HEK293 (cell line): ENCODE measurements at regions not wholly inside any gene's neighbourhood (a gene's known extent, or its start where the extent isn't known, plus 50 kb on each side); places are given as distances from the start of the nearest gene placed in this dataset.

Experiments used
- CTCF ChIA-PET: fragments of 350-600 bp; formaldehyde crosslinking; extraction: SDS; loops from one replicate; lab custom pipeline; 2021; ENCODE audit warnings: antibody characterized with exemption; lab: Yijun Ruan, JAX
- POLR2A ChIA-PET: fragments of 300-600 bp; formaldehyde crosslinking; extraction: SDS; loops from one replicate; lab custom pipeline; 2020; ENCODE audit warnings: antibody characterized with exemption, inconsistent platforms; lab: Yijun Ruan, JAX
- H3K27ac ChIP-seq: fragments of 200-500 bp; sonication (Bioruptor generic); 2 replicates; pipeline ENCODE4 v1.5.1; 2014; ENCODE audit warnings: low read depth, low read length, control low read depth, inconsistent platforms; ENCODE audit errors: extremely low read depth
- H3K36me3 ChIP-seq, 2 experiments: fragments of 200-500 bp in 1 of 2; sonication (Bioruptor generic) in 1 of 2; 1 replicate in 1 of 2; 2 replicates in 1 of 2; pipeline ENCODE4 v1.5.1; 2014 to 2017; ENCODE audit warnings: inconsistent platforms in 2 of 2, low read length in 2 of 2; ENCODE audit not compliant: control insufficient read depth in 2 of 2, insufficient read depth in 1 of 2
- H3K4me1 ChIP-seq: fragments of 200-500 bp; sonication (Bioruptor generic); 2 replicates; pipeline ENCODE4 v1.5.1; 2014; ENCODE audit warnings: mild to moderate bottlenecking, low read length, inconsistent platforms; ENCODE audit not compliant: control insufficient read depth, insufficient read depth
- H3K4me3 ChIP-seq: 2 replicates; pipeline ENCODE4 v1.5.1; 2011; ENCODE audit warnings: low read depth, mild to moderate bottlenecking, control low read depth, low read length, moderate library complexity
- H3K9me3 ChIP-seq: fragments of 200-500 bp; sonication (Bioruptor generic); 2 replicates; pipeline ENCODE4 v1.5.1; 2014; ENCODE audit warnings: low read depth, low read length, inconsistent platforms; ENCODE audit not compliant: control insufficient read depth, insufficient read depth
- IKZF3 ChIP-seq: fragments of 450-650 bp; IDR thresholded peaks from 2 replicates; pipeline ENCODE4 v1.5.0; 2018; ENCODE audit warnings: missing biosample characterization, mild to moderate bottlenecking, missing genetic modification characterization, moderate library complexity
- KLF1 ChIP-seq: fragments of 450-650 bp; formaldehyde crosslinking; IDR thresholded peaks from 2 replicates; pipeline ENCODE4 v1.5.1; 2016; ENCODE audit warnings: missing biosample characterization, missing genetic modification characterization
- KLF8 ChIP-seq: fragments of 450-650 bp; formaldehyde crosslinking; IDR thresholded peaks from 2 replicates; pipeline ENCODE4 v1.5.1; 2016; ENCODE audit warnings: missing biosample characterization, missing genetic modification characterization
- ZBTB17 ChIP-seq: fragments of 450-650 bp; formaldehyde crosslinking; IDR thresholded peaks from 2 replicates; pipeline ENCODE4 v1.5.1; 2016; ENCODE audit warnings: missing biosample characterization, missing genetic modification characterization
- ZBTB7A ChIP-seq: fragments of 450-650 bp; formaldehyde crosslinking; IDR thresholded peaks from 2 replicates; pipeline ENCODE4 v1.5.1; 2016; ENCODE audit warnings: low read depth, missing biosample characterization, missing genetic modification characterization
- ZFP3 ChIP-seq: fragments of 450-650 bp; formaldehyde crosslinking; IDR thresholded peaks from 2 replicates; pipeline ENCODE4 v1.5.1; 2016; ENCODE audit warnings: low read depth, missing biosample characterization, missing genetic modification characterization
- ZNF202 ChIP-seq: fragments of 450-650 bp; formaldehyde crosslinking; IDR thresholded peaks from 2 replicates; pipeline ENCODE4 v1.5.1; 2016; ENCODE audit warnings: missing biosample characterization, missing genetic modification characterization, borderline replicate concordance
- ZNF274 ChIP-seq, 2 experiments: fragments of 200-500 bp in 1 of 2; fragments of 450-650 bp in 1 of 2; sonication (Bioruptor generic) in 1 of 2; formaldehyde crosslinking in 1 of 2; IDR thresholded peaks; 2 replicates each; pipeline versions ENCODE4 v1.5.1 to v1.6.1; 2014 to 2016; ENCODE audit warnings: borderline replicate concordance in 1 of 2, inconsistent platforms in 1 of 2, low read length in 1 of 2, missing biosample characterization in 1 of 2, missing genetic modification characterization in 1 of 2
- ZNF302 ChIP-seq: fragments of 450-650 bp; formaldehyde crosslinking; IDR thresholded peaks from 2 replicates; pipeline ENCODE4 v1.5.1; 2016; ENCODE audit warnings: missing biosample characterization, missing genetic modification characterization, low read depth
- ZNF350 ChIP-seq: fragments of 450-650 bp; formaldehyde crosslinking; IDR thresholded peaks from 2 replicates; pipeline ENCODE4 v1.5.0; 2017; ENCODE audit warnings: missing biosample characterization, mild to moderate bottlenecking, missing genetic modification characterization
- ZNF473 ChIP-seq: fragments of 450-650 bp; formaldehyde crosslinking; IDR thresholded peaks from 2 replicates; pipeline ENCODE4 v1.5.1; 2017; ENCODE audit warnings: missing biosample characterization, missing genetic modification characterization
- ZNF776 ChIP-seq: fragments of 450-650 bp; formaldehyde crosslinking; IDR thresholded peaks from 2 replicates; pipeline ENCODE4 v1.5.0; 2017; ENCODE audit warnings: missing biosample characterization, missing genetic modification characterization, borderline replicate concordance
- ZNF785 ChIP-seq: fragments of 450-650 bp; formaldehyde crosslinking; IDR thresholded peaks from 2 replicates; pipeline ENCODE4 v1.5.1; 2016; ENCODE audit warnings: missing biosample characterization, missing genetic modification characterization
- ZXDB ChIP-seq: fragments of 450-650 bp; formaldehyde crosslinking; IDR thresholded peaks from 2 replicates; pipeline ENCODE4 v1.5.1; 2016; ENCODE audit warnings: missing biosample characterization, missing genetic modification characterization
- TF ChIP-seq, protein P1 (sequence below): fragments of 450-650 bp; IDR thresholded peaks from 2 replicates; pipeline ENCODE4 v1.5.1; 2018; ENCODE audit warnings: missing biosample characterization, missing genetic modification characterization
- TF ChIP-seq, protein P2 (sequence below): fragments of 450-650 bp; formaldehyde crosslinking; IDR thresholded peaks from 2 replicates; pipeline ENCODE4 v1.5.1; 2017; ENCODE audit warnings: missing biosample characterization, missing genetic modification characterization
- TF ChIP-seq, protein P3 (sequence below): IDR thresholded peaks from 2 replicates; pipeline ENCODE4 v1.6.1; 2011; ENCODE audit warnings: mild to moderate bottlenecking, low read depth, low read length, borderline replicate concordance

DNA sequence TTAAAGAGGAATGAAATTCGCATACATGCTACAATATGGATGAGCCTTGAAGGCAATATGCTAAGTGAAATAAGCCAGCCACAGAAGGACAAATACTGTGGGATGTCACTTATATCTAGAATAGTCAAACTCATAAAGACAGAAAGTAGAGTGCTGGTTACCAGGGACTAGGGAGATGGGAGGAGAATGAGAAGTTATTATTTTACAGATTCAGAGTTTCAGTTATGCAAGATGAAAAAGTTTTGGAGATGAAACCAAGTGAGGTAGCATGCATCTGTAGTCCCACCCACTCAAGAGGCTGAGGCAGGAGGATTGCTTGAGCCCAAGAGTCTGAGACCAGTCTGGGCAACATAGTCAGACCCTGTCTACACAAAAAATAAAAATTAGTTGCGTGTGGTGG, 82.5 kb upstream of the ARID1B start:
- CTCF ChIA-PET: no interaction called here
- no peak overlapping the region for H3K27ac ChIP-seq
- H3K9me3 ChIP-seq: no peaks in the 10 kb centered on the region
- no peak overlapping the region for H3K4me3 ChIP-seq
- TF ChIP-seq ZNF473 (tag by site-specific recombination) (no peak), ZBTB7A (tag by site-specific recombination) (no peak), ZNF350 (tag by site-specific recombination) (no peak), ZXDB (tag by site-specific recombination) (no peak), ZNF776 (tag by site-specific recombination) (no peak)
- TF ChIP-seq, protein P1, sequence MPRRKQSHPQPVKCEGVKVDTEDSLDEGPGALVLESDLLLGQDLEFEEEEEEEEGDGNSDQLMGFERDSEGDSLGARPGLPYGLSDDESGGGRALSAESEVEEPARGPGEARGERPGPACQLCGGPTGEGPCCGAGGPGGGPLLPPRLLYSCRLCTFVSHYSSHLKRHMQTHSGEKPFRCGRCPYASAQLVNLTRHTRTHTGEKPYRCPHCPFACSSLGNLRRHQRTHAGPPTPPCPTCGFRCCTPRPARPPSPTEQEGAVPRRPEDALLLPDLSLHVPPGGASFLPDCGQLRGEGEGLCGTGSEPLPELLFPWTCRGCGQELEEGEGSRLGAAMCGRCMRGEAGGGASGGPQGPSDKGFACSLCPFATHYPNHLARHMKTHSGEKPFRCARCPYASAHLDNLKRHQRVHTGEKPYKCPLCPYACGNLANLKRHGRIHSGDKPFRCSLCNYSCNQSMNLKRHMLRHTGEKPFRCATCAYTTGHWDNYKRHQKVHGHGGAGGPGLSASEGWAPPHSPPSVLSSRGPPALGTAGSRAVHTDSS (tag by site-specific recombination): no peak
- H3K36me3 ChIP-seq: no peaks in the 10 kb centered on the region
- POLR2A ChIA-PET: no interaction called here
- no peaks in the 10 kb centered on the region for H3K4me1 ChIP-seq

DNA sequence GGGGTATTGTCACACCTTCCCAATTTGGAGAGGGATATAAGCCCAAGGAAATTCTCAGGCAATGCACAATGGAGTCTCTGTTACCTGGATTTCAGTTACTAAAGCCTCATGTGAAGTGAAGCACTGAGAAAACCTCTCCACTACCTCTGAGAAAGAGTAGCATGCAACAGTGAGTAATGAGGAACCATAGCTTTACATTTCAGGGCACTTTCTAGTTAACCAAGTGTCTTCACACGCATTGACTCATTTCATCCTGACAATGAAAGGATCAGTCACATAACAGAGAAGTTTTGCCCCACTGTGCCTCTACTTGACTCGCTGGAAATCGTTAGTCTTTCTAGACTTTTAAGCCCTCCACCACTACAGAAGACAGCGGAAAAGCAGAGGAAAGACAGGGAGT, 86.2 kb upstream of the ARID1B start:
- ChIA-PET POLR2A (no interaction called here), CTCF (interaction anchor here (0.8 kb wide), 1 partner anchor 72 kb away, joined by 4 read pairs; no protein-coding TSS in a partner anchor)
- H3K9me3 ChIP-seq: no peaks in the 10 kb centered on the region

DNA sequence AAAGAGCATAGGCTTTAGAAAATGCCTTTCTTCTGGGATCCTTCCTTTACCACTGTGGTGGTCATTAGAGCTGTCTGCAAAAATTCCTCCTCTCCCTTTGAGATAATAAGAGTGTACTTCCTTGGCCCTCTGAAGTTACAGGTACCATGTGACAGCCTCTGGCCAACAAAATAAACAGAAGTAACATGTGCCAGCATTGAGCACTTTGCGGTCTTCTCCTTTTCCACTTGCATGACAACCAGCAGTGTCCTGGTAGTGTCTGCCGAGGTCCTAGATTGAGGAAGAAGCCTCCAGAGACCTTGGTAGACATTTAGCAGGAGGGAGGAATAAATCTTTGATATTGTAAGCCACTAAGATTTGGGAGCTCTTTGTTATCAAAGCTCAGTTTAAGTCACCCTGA, 87.5 kb upstream of the ARID1B start:
- H3K4me1 ChIP-seq: peaks cover 3% of the 10 kb centered on the region; the same call in 1 of the 2 replicates
- H3K4me3 ChIP-seq: no peak overlapping the region
- TF ChIP-seq ZNF785 (tag by site-specific recombination): no peak
- TF ChIP-seq KLF1 (tag by site-specific recombination): no peak
- no peak for TF ChIP-seq IKZF3 (tag by site-specific recombination)
- TF ChIP-seq, protein P2, sequence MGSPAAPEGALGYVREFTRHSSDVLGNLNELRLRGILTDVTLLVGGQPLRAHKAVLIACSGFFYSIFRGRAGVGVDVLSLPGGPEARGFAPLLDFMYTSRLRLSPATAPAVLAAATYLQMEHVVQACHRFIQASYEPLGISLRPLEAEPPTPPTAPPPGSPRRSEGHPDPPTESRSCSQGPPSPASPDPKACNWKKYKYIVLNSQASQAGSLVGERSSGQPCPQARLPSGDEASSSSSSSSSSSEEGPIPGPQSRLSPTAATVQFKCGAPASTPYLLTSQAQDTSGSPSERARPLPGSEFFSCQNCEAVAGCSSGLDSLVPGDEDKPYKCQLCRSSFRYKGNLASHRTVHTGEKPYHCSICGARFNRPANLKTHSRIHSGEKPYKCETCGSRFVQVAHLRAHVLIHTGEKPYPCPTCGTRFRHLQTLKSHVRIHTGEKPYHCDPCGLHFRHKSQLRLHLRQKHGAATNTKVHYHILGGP (tag by site-specific recombination): no peak
- no peak for TF ChIP-seq ZBTB17 (tag by site-specific recombination)
- TF ChIP-seq, protein P3, sequence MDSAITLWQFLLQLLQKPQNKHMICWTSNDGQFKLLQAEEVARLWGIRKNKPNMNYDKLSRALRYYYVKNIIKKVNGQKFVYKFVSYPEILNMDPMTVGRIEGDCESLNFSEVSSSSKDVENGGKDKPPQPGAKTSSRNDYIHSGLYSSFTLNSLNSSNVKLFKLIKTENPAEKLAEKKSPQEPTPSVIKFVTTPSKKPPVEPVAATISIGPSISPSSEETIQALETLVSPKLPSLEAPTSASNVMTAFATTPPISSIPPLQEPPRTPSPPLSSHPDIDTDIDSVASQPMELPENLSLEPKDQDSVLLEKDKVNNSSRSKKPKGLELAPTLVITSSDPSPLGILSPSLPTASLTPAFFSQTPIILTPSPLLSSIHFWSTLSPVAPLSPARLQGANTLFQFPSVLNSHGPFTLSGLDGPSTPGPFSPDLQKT: no peak
- no peak for TF ChIP-seq ZNF202
- TF ChIP-seq ZNF302 (tag by site-specific recombination): no peak
- no peak for TF ChIP-seq KLF8 (tag by site-specific recombination)
- no peak for TF ChIP-seq ZFP3 (tag by site-specific recombination)
- CTCF ChIA-PET: interaction anchor here (0.7 kb wide), 1 partner anchor 20 kb away, joined by 3 read pairs; no protein-coding TSS in a partner anchor
- no peaks in the 10 kb centered on the region for H3K36me3 ChIP-seq
- no peak overlapping the region for H3K27ac ChIP-seq
- POLR2A ChIA-PET: interaction anchor here (0.7 kb wide), 1 partner anchor 18 kb away, joined by 3 read pairs; no protein-coding TSS in a partner anchor
- H3K9me3 ChIP-seq: no peaks in the 10 kb centered on the region

More for the DNA sequence above, 86.2 kb upstream of the ARID1B start:
- no peak for TF ChIP-seq ZNF274 (IDR thresholded peaks at IDR 0.05; ENCODE audit: low read length)
- no peak for TF ChIP-seq ZNF274 (tag by site-specific recombination; IDR thresholded peaks at IDR 0.05; ENCODE audit: borderline replicate concordance)
- peaks cover 3% of the 10 kb centered on the region; the same call in 1 of the 2 replicates for H3K4me1 ChIP-seq
- H3K4me3 ChIP-seq: no peak overlapping the region
- no peak overlapping the region for H3K27ac ChIP-seq
- no peaks in the 10 kb centered on the region for H3K36me3 ChIP-seq
